Hepatocyte (in vitro differentiated cells): ENCODE measurements at regions not wholly inside any gene's neighbourhood (a gene's known extent, or its start where the extent isn't known, plus 50 kb on each side); places are given as distances from the start of the nearest gene placed in this dataset.
"Not testable (repeated sequence)": the region's sequence is repeated elsewhere in the genome, so short reads cannot be mapped to it uniquely, and the experiment has no call there.

ENCODE experiments used
- DNase-seq: peaks from one replicate; pipeline ENCODE4 v3.0.0-alpha.2; 2016; ENCODE audit warnings: low spot score
- H2AFZ ChIP-seq: fragments of 200-600 bp; sonication (generic); 2 replicates; pipeline ENCODE4 v1.6.0; 2016; ENCODE audit warnings: antibody characterized with exemption, mild to moderate bottlenecking
- H3K27ac ChIP-seq: fragments of 200-600 bp; sonication (generic); 2 replicates; pipeline ENCODE4 v1.5.1; 2016; ENCODE audit warnings: mild to moderate bottlenecking
- H3K27me3 ChIP-seq: fragments of 200-600 bp; sonication (generic); 2 replicates; pipeline ENCODE4 v1.6.1; 2016
- H3K36me3 ChIP-seq: fragments of 200-600 bp; sonication (generic); replicated peaks from 2 replicates; pipeline ENCODE4 v1.5.1; 2016; ENCODE audit warnings: low read depth; ENCODE audit not compliant: insufficient read depth
- H3K4me1 ChIP-seq: fragments of 200-600 bp; sonication (generic); 2 replicates; pipeline ENCODE4 v1.5.1; 2016; ENCODE audit warnings: mild to moderate bottlenecking, moderate library complexity; ENCODE audit not compliant: insufficient read depth
- H3K4me2 ChIP-seq: fragments of 200-600 bp; sonication (generic); 2 replicates; pipeline ENCODE4 v1.6.0; 2016
- H3K4me3 ChIP-seq: fragments of 200-600 bp; sonication (generic); 2 replicates; pipeline ENCODE4 v1.5.1; 2016; ENCODE audit warnings: mild to moderate bottlenecking
- H3K79me2 ChIP-seq: fragments of 200-600 bp; sonication (generic); 2 replicates; pipeline ENCODE4 v1.6.0; 2017; ENCODE audit warnings: mild to moderate bottlenecking
- H3K9me2 ChIP-seq: fragments of 200-600 bp; sonication (generic); replicated peaks from 2 replicates; pipeline ENCODE4 v1.6.0; 2017; ENCODE audit warnings: mild to moderate bottlenecking; ENCODE audit not compliant: insufficient read depth
- H3K9me3 ChIP-seq: fragments of 200-600 bp; sonication (generic); 2 replicates; pipeline ENCODE4 v1.5.1; 2016; ENCODE audit warnings: low read depth, mild to moderate bottlenecking
- H4K20me1 ChIP-seq: fragments of 200-600 bp; sonication (generic); 2 replicates; pipeline ENCODE4 v1.6.0; 2016; ENCODE audit warnings: mild to moderate bottlenecking; ENCODE audit not compliant: insufficient read depth, poor library complexity, severe bottlenecking
- CTCF ChIP-seq: fragments of 200-600 bp; sonication (generic); IDR thresholded peaks from 2 replicates; pipeline ENCODE4 v1.5.1; 2016; ENCODE audit warnings: antibody characterized with exemption, mild to moderate bottlenecking; ENCODE audit not compliant: poor library complexity
- EZH2 ChIP-seq: fragments of 200-600 bp; sonication (generic); IDR thresholded peaks from 2 replicates; pipeline ENCODE4 v1.6.1; 2016; ENCODE audit warnings: antibody characterized with exemption, mild to moderate bottlenecking, borderline replicate concordance
- EZH2phosphoT487 ChIP-seq: fragments of 200-600 bp; sonication (generic); IDR thresholded peaks from one replicate; pipeline ENCODE4 v1.6.1; 2018; ENCODE audit warnings: antibody characterized with exemption, mild to moderate bottlenecking, low read depth, moderate library complexity; ENCODE audit not compliant: unreplicated experiment, severe bottlenecking
- WGBS: methylation state at CpG from one replicate; pipeline ENCODE4 v1.1.6; 2016; ENCODE audit warnings: low lambda C conversion rate; ENCODE audit errors: missing lambda C conversion rate; 5-methylcytosine and 5-hydroxymethylcytosine counted together

- DNase-seq: no peak
- H3K9me3 ChIP-seq: no peaks in the 10 kb centered on the region
- H3K4me1 ChIP-seq: no peaks in the 10 kb centered on the region
- TF ChIP-seq EZH2 (no peak), EZH2phosphoT487 (no peak), CTCF (no peak)
- H3K36me3 ChIP-seq: no peaks in the 10 kb centered on the region
- H3K4me2 ChIP-seq: no peak overlapping the region
- no peak overlapping the region for H2AFZ ChIP-seq
- H3K27ac ChIP-seq: no peak overlapping the region
- no peaks in the 10 kb centered on the region for H3K9me2 ChIP-seq
- H3K27me3 ChIP-seq: no peaks in the 10 kb centered on the region
- H4K20me1 ChIP-seq: no peaks in the 10 kb centered on the region
- H3K4me3 ChIP-seq: no peak overlapping the region
- WGBS: 85% methylated on average over 2 of the region's 2 CpGs
- H3K79me2 ChIP-seq: no peaks in the 10 kb centered on the region
Observed at GRCh38 chr13:72622546-72622945, 104.9 kb downstream of the MZT1 start.

- H3K4me2 ChIP-seq: no peak overlapping the region
- no peaks in the 10 kb centered on the region for H3K36me3 ChIP-seq
- H3K27me3 ChIP-seq: no peaks in the 10 kb centered on the region
- TF ChIP-seq CTCF: no peak
- TF ChIP-seq EZH2phosphoT487: no peak
- WGBS: 81% methylated on average over 2 of the region's 2 CpGs
- no peak overlapping the region for H3K27ac ChIP-seq
- no peaks in the 10 kb centered on the region for H3K9me3 ChIP-seq
- no peak for DNase-seq
- H3K79me2 ChIP-seq: no peaks in the 10 kb centered on the region
- no peak overlapping the region for H3K4me3 ChIP-seq
- H3K9me2 ChIP-seq: no peaks in the 10 kb centered on the region
- H4K20me1 ChIP-seq: no peaks in the 10 kb centered on the region
- no peaks in the 10 kb centered on the region for H3K4me1 ChIP-seq
- no peak overlapping the region for H2AFZ ChIP-seq
Observed at GRCh38 chr13:72620874-72621273, 106.6 kb downstream of the MZT1 start.

- TF ChIP-seq EZH2: no peak
- no peak for TF ChIP-seq CTCF
- TF ChIP-seq EZH2phosphoT487: no peak
- no peak overlapping the region for H3K27ac ChIP-seq
- H3K4me3 ChIP-seq: no peak overlapping the region
- H3K9me3 ChIP-seq: no peaks in the 10 kb centered on the region
- H3K4me2 ChIP-seq: no peak overlapping the region
- H3K36me3 ChIP-seq: no peaks in the 10 kb centered on the region
- H3K9me2 ChIP-seq: no peaks in the 10 kb centered on the region
- no peaks in the 10 kb centered on the region for H4K20me1 ChIP-seq
- H3K4me1 ChIP-seq: no peaks in the 10 kb centered on the region
- DNase-seq: no peak
- 88% methylated on average over 1 of the region's 1 CpG for WGBS
- no peaks in the 10 kb centered on the region for H3K27me3 ChIP-seq
- no peaks in the 10 kb centered on the region for H3K79me2 ChIP-seq
- no peak overlapping the region for H2AFZ ChIP-seq
Observed at GRCh38 chr13:72617951-72618350, 109.5 kb downstream of the MZT1 start.

- Histone ChIP-seq H3K4me3 (no peak overlapping the region), H4K20me1 (no peaks in the 10 kb centered on the region), H3K27ac (no peak overlapping the region), H2AFZ (no peak overlapping the region), H3K27me3 (no peaks in the 10 kb centered on the region), H3K9me3 (no peaks in the 10 kb centered on the region), H3K9me2 (no peaks in the 10 kb centered on the region), H3K36me3 (no peaks in the 10 kb centered on the region), H3K4me2 (no peak overlapping the region), H3K79me2 (no peaks in the 10 kb centered on the region), H3K4me1 (no peaks in the 10 kb centered on the region)
- WGBS: 81% methylated on average over 2 of the region's 2 CpGs
- no peak for TF ChIP-seq EZH2
- no peak for TF ChIP-seq CTCF
- no peak for TF ChIP-seq EZH2phosphoT487
- DNase-seq: no peak
Observed at GRCh38 chr13:72617186-72617585, 110.2 kb downstream of the MZT1 start.

- H2AFZ ChIP-seq, H3K79me2 ChIP-seq, H3K9me3 ChIP-seq, H3K4me3 ChIP-seq, H3K36me3 ChIP-seq, H3K27me3 ChIP-seq, H3K4me2 ChIP-seq, H4K20me1 ChIP-seq, H3K9me2 ChIP-seq, H3K4me1 ChIP-seq, H3K27ac ChIP-seq, DNase-seq: not testable (repeated sequence)
- WGBS: 92% methylated on average over 29 of the region's 29 CpGs
Observed at GRCh38 chr13:72610251-72610891, 117.1 kb downstream of the MZT1 start.
